ENCODE measurements at regions not wholly inside any gene's neighbourhood (a gene's known extent, or its start where the extent isn't known, plus 50 kb on each side); places are given as distances from the start of the nearest gene placed in this dataset.
A peak's percentile ranks its signal among the peaks of the same experiment; 100 is the strongest.
"Not testable (repeated sequence)": the region's sequence is repeated elsewhere in the genome, so short reads cannot be mapped to it uniquely, and the experiment has no call there.

GRCh38 chr1:121079655-121080054 is 104.5 kb downstream of the FAM72B start:
- H3K9me3 ChIP-seq (replicated peaks in 1 of 3); intact Hi-C loops (cut with DNase I); H3K27ac ChIP-seq; H3K4me1 ChIP-seq (replicated peaks in 1 of 2); DNase-seq; H3K27me3 ChIP-seq; H3K36me3 ChIP-seq (replicated peaks in 1 of 2); H3K4me3 ChIP-seq: not testable (repeated sequence)

- intact Hi-C loops (cut with DNase I); H3K4me3 ChIP-seq; DNase-seq; H3K4me1 ChIP-seq (replicated peaks in 1 of 2); H3K27ac ChIP-seq; H3K9me3 ChIP-seq (replicated peaks in 1 of 3); H3K27me3 ChIP-seq; H3K36me3 ChIP-seq (replicated peaks in 1 of 2): not testable (repeated sequence)
- WGBS, 4 donors, result 15 to 20% (median 19%) methylated on average over 10 to 11 of the region's 11 CpGs
Observed at GRCh38 chr1:121080197-121080903, 103.8 kb downstream of the FAM72B start.

- H3K4me1 ChIP-seq (replicated peaks in 1 of 2); H3K27ac ChIP-seq: not testable (repeated sequence)
Observed at GRCh38 chr1:121080904-121081264, 103.3 kb downstream of the FAM72B start.

GRCh38 chr1:121081625-121082199 is 102.4 kb downstream of the FAM72B start:
- H3K4me1 ChIP-seq (replicated peaks in 1 of 2), result not testable (repeated sequence)
- WGBS, 4 donors, result 20 to 75% (median 25%) methylated on average over 1 to 2 of the region's 2 CpGs; no CpG with 5 or more reads in 1 of the 4 donors

More at GRCh38 chr1:121080904-121081264, 103.3 kb downstream of the FAM72B start:
- H3K4me3 ChIP-seq; H3K27me3 ChIP-seq; DNase-seq; H3K36me3 ChIP-seq (replicated peaks in 1 of 2); H3K9me3 ChIP-seq (replicated peaks in 1 of 3); intact Hi-C loops (cut with DNase I): not testable (repeated sequence)
- 29 to 37% (median 32%) methylated on average over 6 to 8 of the region's 8 CpGs for WGBS, 4 donors

GRCh38 chr1:121082995-121083394 is 101.1 kb downstream of the FAM72B start:
- H3K27ac ChIP-seq; H3K4me1 ChIP-seq (replicated peaks in 1 of 2); H3K27me3 ChIP-seq; DNase-seq; H3K4me3 ChIP-seq; intact Hi-C loops (cut with DNase I); H3K36me3 ChIP-seq (replicated peaks in 1 of 2); H3K9me3 ChIP-seq (replicated peaks in 1 of 3): not testable (repeated sequence)
- 77 to 89% (median 80%) methylated on average over 1 of the region's 2 CpGs; no CpG with 5 or more reads in 1 of the 4 donors for WGBS, 4 donors

More at GRCh38 chr1:121081625-121082199, 102.4 kb downstream of the FAM72B start:
- H3K27ac ChIP-seq; H3K36me3 ChIP-seq (replicated peaks in 1 of 2); H3K27me3 ChIP-seq; DNase-seq; intact Hi-C loops (cut with DNase I); H3K4me3 ChIP-seq; H3K9me3 ChIP-seq (replicated peaks in 1 of 3): not testable (repeated sequence)

- 0 to 86% (median 69%) methylated on average over 1 to 3 of the region's 3 CpGs for WGBS, 4 donors
- intact Hi-C loops (cut with DNase I); H3K36me3 ChIP-seq (replicated peaks in 1 of 2): not testable (repeated sequence)
Observed at GRCh38 chr1:121086249-121086648, 97.9 kb downstream of the FAM72B start.

GRCh38 chr1:121087221-121087620 is 96.9 kb downstream of the FAM72B start:
- DNase-seq; intact Hi-C loops (cut with DNase I); H3K36me3 ChIP-seq (replicated peaks in 1 of 2); H3K9me3 ChIP-seq (replicated peaks in 1 of 3); H3K4me1 ChIP-seq (replicated peaks in 1 of 2); H3K27me3 ChIP-seq; H3K4me3 ChIP-seq; H3K27ac ChIP-seq: not testable (repeated sequence)

More at GRCh38 chr1:121086249-121086648, 97.9 kb downstream of the FAM72B start:
- H3K4me3 ChIP-seq; DNase-seq; H3K27ac ChIP-seq; H3K27me3 ChIP-seq; H3K9me3 ChIP-seq (replicated peaks in 1 of 3); H3K4me1 ChIP-seq (replicated peaks in 1 of 2): not testable (repeated sequence)

GRCh38 chr1:121088568-121088967 is 95.6 kb downstream of the FAM72B start:
- 69 to 88% (median 88%) methylated on average over 1 to 3 of the region's 5 CpGs; no CpG with 5 or more reads in 1 of the 4 donors for WGBS, 4 donors
- intact Hi-C loops (cut with DNase I), result not testable (repeated sequence)

GRCh38 chr1:121092329-121092968 is 91.7 kb downstream of the FAM72B start:
- H3K27me3 ChIP-seq; intact Hi-C loops (cut with DNase I); H3K9me3 ChIP-seq (replicated peaks in 1 of 3); H3K36me3 ChIP-seq (replicated peaks in 1 of 2); H3K4me1 ChIP-seq (replicated peaks in 1 of 2); H3K4me3 ChIP-seq; H3K27ac ChIP-seq: not testable (repeated sequence)
- DNase-seq, result peak in 2 of 7 donors; percentile 19 to 53
- 25 to 80% (median 66%) methylated on average over 1 to 2 of the region's 2 CpGs; no CpG with 5 or more reads in 1 of the 4 donors for WGBS, 4 donors

More at GRCh38 chr1:121088568-121088967, 95.6 kb downstream of the FAM72B start:
- H3K4me3 ChIP-seq; DNase-seq; H3K27ac ChIP-seq; H3K27me3 ChIP-seq; H3K36me3 ChIP-seq (replicated peaks in 1 of 2); H3K4me1 ChIP-seq (replicated peaks in 1 of 2); H3K9me3 ChIP-seq (replicated peaks in 1 of 3): not testable (repeated sequence)

- H3K36me3 ChIP-seq (replicated peaks in 1 of 2); H3K4me3 ChIP-seq; DNase-seq; intact Hi-C loops (cut with DNase I); H3K27me3 ChIP-seq; H3K9me3 ChIP-seq (replicated peaks in 1 of 3); H3K27ac ChIP-seq; H3K4me1 ChIP-seq (replicated peaks in 1 of 2): not testable (repeated sequence)
- 81 to 94% (median 86%) methylated on average over 1 to 2 of the region's 2 CpGs for WGBS, 4 donors
Observed at GRCh38 chr1:121095014-121095413, 89.1 kb downstream of the FAM72B start.
